GM19324 (cell line): ENCODE measurements at regions not wholly inside any gene's neighbourhood (a gene's known extent, or its start where the extent isn't known, plus 50 kb on each side); places are given as distances from the start of the nearest gene placed in this dataset.

Experiments
- ATAC-seq: cut with Tn5 transposase; IDR thresholded peaks from one replicate; pipeline ENCODE4 v1.9.1; 2021; ENCODE audit warnings: mild to moderate bottlenecking, moderate library complexity; ENCODE audit not compliant: unreplicated experiment, low FRiP score

DNA sequence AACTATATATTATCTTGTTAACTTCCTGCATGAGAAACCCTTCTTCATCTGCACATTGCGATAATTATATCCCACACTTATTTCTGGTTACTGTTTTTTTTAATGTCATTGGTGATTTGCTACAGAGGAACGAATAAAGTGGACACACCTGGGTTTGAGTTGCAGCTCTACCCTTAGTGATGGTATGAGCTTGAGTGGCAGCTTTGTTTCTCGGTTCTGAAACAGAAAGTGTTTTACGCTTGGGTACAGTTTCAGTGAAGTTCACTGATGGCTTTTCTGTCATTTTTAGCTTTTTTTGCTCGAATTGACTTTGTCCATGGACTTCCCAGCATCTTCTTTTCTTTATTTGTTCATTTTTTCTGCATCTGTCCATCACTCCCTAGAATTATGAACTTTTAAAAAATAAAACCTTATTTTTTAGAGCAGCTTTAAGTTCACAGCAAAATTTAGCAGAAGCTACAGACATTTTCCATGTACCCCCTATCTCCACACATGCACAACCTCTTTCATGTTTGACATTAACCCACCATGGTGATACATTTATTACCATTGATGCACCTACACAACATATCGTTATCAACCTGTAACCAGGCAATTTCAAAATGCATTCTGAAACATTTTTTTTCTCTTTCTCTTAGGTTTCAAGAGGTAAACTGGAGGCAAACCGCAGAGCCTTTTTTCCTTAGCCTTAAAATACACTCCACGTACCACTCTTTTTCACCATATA is 1041.6 kb upstream of the PRKX start:
- ATAC-seq, result no peak

DNA sequence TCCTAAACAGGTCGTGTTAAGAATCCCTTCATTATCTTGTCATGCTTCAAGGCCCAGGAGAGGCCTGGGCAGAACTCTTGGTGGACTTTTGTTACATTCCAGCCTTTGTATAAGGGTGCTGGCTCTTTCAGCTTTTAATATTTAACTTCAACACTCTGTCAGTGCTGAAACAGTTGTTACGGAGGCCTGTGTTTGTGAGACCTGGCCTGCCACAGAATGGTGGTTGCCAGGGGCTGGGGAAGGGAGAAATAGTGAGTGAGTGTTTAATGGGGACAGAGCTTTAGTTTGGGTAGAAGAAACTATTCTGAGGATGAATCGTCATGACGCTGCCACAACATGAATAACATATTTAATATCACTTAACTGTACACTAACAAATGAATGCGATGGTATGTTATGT is 1027.6 kb upstream of the PRKX start:
- no peak for ATAC-seq

DNA sequence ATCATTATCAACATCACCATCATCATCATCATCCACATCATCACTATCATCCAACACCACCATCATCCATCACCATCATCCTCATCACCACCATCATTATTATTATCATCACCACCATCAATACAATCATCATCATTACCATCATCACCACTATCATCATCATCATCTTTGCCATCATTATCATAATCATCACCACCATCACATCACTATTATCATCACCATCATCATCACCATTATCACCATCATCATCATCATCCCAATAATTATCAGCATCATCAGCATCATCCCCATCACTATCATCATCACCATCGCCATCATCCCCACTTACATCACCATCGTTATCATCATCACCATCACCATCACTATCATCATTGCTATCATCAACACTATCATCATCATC is 1021.9 kb upstream of the PRKX start:
- ATAC-seq, result no peak

DNA sequence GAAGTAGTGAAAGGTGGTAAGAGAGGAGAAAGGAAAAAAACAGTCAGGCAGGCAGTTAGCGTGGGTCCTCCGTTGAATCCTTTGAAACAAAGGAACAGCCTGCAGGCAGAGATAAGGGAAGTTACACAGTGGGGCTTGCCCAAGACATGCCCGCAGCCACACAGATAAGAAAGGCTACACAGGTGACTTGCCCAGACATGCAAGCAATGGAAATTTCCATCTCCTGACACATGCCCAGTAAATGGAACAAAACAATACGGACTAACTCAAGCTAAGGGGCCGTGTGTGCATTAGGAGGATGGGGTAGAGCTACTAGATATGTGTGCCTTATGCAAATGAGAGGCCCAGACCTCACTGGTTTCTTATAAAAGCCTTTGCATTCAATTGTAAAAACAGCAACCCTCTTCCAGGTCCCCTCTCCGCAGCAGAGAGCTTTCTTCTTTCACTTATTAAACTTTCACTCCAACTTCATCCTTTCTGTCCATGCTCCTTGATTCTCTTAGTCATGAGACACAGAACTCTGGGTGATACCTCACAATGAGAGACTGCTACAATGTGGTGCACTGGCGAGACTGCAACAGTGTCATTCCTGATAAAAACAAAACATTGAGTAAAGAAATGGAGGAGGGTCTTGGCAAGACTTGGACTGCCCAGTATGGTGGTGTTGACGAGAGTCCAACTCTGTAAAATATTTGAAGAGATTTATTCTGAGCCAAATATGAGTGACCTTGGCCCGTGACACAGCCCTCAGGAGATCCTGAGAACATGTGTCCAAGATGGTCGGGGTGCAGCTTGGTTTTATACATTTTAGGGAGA is 997.4 kb upstream of the PRKX start:
- no peak for ATAC-seq

DNA sequence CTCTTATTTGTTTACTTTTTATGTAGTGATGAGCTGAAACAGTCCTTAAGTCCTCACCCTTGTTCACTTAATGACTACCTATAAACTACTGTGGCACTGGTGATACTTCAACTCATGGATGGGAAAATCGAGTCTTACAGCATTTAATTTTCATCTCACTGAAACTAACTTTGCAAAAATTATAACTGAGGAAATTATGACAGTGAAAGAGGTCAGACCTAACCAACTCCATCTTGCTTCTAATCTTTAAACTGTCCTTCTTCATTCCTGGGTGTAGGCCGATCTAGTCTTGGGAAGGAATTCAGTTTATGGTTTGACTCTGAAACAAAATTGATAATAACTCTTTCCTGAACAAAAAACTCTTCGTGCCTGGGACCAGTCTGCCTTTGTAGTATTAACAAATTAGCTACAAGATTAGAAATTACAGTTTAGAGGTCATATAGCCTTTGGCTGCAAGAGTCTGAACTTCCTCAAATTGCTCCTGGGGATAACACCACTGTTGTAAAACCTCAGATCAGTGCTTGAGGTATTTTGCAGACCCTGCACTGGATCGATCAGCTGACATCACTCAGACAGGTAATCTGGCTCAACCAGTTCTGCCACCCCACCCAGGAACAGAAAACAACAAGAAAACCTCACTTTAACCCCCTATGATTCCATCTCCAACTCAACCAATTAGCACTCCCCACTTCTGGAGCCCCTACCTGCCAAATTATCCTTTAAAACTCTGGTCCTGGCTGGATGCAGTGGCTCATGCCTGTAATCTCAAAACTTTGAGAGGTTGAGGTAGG is 995.7 kb upstream of the PRKX start:
- ATAC-seq, result no peak

DNA sequence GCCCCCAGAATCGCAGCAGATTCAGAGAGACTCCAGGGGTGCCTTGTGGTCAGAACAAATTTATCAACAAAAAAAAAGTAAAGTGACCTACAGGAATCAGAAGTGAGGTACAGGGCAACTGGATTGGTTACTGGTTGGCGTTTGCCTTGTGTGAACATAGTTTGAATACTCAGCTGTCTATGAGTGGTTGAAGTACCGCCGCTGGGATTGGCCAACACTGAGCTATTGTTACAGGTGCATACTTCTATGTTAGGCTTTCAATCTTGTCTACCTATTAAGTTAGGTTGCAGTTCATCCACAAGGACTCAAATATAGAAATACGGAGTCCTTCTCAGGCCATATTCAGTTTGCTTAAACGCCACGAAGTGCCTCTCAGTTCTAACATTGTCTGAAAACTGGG is 993.5 kb upstream of the PRKX start:
- ATAC-seq, result no peak

DNA sequence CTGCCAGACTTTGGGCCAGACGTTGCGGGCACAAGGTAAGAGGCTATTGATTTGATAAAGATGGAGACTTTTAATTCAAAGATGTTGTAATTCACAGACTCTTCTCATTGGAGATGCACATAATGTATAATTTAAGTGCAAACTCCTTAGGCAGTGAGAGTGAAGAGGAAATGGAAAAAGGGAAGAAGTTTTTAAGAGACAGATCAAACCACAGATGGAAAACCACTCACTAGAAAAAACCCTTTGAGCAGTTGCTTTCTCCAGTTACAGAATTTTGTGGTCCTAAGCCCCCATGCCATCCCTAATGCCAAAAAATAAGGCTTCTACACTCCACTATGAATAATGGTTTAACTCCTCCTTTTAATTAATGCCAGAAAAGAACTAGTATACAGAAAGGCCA is 977.1 kb upstream of the PRKX start:
- ATAC-seq, result no peak

DNA sequence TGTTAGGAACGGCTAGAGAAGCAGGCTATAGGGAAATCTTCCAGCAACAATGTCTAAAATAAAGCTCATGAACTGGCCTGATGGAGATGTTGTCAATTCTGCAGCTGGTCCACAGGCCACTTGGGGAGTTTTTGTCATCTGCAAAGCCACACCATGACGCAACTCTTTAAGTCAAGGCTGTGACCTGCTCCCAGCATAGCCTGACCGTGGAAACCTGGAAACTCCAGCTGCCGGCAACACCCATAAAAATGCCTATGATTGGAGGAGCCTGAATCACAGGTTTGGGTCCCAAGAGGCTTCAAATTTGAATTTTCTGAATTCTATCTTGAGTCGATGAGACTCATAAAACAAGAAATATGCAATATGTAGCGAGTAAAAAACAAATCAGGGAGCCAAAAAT is 969.2 kb upstream of the PRKX start:
- ATAC-seq, result no peak

DNA sequence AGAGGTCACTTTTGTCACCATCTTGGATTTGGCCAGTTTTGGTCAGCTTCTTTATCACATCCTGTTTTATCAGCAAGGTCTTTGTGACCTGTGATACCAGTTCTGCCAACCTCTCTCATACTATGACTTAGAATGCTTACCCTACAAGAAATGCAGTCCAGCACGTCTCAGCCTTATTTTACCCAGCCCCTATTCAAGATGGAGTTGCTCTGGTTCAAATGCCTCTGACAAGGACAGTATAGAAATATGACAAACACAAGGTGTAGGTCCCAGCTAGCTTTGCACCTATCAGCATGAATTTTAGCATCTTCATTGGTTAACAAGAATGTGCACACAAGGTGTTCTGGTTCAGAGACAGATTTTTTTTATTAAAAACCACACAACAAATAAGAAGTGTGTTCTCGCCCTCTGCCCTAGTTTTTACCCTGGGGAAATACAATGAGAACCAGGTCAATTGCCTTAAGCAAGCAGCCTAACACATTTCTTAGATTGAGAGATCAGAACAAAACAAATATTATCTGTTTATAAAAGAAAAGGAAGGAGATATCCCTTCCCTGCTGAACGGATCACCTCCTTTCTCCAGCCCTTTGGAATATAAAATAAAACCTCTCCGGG is 962.3 kb upstream of the PRKX start:
- no peak for ATAC-seq

DNA sequence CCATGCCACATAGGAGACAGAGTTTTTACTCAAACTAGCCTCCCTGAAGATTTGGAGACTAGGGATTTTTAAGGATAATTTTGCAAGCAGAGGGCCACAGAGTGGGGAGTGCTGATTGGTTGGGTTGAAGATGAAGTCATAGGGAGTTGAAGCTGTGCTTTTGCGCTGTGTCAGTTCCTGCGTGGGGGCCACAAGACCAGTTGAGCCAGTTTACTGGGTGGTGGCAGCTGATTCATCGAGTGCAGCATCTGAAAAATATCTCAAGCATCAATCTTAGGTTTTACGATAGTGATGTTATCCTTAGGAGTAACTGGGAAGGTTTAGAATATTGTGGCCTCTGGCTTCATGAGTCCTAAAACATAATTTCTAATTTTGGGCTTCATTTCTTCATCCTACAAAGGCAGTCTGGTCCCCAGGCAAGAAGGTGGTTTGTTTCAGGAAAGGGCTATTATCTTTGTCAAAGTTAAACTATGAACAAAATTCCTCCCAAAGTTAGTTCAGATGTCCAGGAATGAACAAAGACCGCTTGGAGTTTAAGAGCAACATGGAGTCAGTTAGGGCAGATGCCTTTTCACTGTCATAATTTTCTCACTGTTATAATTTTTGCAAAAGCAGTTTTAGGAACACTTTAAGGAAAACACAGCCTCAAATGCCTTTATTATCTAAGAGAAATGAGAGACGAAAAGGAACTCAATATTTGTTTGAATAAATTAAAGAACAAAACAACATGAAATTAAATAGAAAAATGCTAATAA is 960.8 kb upstream of the PRKX start:
- no peak for ATAC-seq

DNA sequence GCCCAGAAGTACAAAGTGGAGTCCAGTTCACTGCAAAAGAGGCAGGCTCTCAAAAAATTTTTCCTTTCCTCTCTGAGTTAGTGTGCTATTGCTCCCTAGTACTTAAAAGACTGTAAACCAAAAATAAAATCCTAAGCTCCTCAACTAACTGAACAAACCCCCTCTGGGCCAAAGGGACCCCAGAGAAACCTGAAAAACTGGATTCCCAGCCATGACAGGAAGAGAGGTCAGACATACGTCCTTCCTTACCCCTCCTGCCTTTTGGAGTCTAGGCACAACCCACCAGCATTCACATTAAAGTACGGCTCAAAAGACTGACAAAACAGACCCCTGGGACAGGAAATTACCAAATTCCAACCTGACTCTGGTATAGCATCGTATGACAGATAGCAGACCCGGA is 957.9 kb upstream of the PRKX start:
- ATAC-seq, result no peak

DNA sequence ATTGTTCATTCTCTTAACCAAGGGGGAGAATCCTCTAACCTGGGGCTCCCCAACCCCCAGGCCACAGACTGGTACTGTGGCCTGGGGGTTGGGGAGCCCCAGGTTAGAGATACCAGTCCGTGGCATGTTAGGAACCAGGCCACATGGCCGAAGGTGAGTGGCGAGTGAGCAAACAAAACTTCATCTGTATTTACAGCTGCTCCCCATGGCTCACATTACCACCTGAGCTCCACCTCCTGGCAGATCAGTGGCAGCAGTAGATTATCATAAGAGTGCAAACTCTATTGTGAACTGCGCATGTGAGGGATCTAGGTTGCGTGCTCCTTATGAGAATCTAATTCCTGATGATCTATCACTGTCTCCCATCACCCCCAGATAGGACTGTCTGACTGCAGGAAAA is 957.2 kb upstream of the PRKX start:
- ATAC-seq, result no peak

DNA sequence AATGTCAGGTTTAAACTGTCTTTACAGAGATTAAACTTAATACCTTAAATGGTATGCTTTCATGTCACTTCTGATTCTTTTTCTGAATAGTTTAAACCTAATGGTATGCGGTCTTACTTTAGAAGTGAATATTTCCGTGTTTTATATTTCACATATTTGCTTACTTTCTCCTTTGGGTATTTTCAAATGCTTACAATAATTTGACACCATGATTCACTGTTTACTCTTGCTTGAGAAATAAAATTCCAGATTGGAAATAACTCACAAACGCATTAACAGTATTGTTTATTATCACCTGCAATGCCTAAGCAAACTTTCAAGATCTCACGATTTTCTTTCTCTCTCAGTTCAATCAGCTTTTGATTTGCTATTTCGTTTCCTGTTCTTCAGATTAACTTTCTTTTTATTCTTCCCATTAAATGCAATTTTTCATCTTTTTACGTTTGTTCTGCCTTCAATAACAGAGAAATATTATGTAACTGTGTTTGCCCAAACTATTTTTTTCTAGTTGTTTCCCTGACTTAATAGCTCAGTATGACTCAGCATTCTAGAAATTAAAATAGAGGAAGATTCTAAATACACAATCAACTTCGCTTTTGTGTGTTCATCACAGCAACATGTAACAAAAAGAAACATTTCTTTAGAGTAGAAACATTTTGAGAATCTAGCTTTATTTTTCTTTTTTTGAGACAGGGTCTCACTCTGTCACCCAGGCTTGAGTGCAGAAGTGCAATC is 955.5 kb upstream of the PRKX start:
- ATAC-seq, result no peak

DNA sequence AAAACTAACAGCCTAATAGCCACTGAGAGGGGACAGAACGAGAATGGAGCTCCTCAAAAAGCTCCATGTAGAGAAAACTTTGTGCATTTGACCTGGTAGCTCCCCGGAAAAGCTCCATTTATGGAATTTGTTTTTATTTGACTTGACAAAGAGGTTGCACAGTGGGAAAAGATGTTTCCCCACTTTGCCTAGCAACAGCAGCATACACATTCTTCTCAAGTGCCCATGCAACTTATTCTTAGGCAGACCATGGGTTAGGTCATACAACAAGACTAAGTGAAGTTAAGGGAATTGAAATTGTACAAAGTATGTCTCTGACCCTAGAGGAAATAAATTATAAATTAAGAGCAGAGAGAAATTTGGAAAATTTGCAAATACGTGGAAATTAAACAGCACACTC is 949.6 kb upstream of the PRKX start:
- no peak for ATAC-seq

DNA sequence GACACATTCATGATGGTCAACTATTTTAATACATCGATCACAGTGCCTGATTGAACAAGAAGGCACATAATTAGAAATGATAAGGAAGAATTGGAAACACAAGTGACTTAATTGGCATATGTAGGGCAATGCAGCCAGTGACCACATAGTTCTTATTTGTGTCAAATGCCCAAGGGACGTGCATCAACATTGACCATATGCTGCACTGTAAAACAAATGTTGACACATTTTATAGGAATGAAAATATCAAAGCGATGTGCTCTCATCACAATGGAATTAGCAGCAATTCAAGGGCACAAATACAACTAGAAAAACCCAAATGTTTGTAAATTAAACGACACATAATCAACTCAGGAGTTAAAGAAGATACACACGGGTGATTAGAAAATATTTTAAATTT is 948.3 kb upstream of the PRKX start:
- ATAC-seq, result no peak

DNA sequence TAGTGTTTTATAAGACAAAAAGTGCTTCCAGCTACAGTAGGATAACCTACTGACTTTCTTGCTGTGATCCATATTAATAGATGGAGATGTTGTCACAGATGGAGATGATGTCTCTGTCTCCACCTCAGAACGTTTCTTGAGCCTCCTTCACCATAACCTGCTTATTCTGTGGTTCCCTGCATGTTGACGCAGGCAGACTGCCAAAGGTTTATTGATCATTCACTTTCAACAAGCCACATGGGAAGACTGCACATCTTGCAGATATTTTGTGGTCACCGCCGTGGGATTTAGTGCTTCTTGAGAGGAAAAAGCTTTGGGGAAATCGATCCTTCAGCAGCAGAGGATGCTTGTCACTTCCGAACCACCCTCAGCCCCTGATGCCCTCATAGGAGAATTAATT is 943.0 kb upstream of the PRKX start:
- ATAC-seq, result no peak

DNA sequence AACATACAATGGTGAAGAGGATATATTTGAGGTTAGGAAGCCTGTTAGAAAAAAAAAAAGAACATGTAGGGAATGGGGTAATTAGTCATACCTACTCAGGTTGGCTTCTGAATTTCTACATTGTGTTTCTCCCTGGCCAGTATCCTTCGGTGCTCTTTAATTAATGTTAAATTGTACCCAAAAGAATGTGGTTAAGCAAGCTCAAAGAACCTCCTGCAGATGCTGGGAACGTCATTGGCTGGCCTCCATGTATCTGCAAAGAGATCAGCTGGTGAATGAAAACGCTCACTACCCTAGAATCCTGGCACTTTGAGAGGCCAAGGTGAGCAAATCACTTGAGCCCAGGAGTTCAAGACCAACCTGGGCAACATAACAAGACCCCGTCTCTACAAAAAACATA is 942.3 kb upstream of the PRKX start:
- ATAC-seq, result no peak

DNA sequence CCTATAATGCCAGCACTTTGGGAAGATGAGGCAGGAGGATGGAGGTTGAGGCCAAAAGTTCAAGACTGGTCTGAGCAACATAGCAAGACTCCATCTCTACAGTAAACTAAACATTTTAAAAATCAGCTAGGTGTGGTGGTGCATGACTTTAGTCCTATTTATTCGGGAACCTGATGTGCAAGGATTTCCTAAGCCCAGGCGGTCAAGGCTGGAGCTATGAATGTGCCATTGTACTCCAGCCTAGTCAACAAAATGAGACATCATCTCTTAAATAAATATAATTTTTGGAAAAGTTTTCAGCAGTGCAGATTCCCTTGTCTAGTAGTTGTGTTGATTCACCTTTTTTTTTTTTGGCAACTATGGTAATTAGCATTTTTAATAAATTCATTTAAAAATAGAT is 928.7 kb upstream of the PRKX start:
- ATAC-seq, result no peak

DNA sequence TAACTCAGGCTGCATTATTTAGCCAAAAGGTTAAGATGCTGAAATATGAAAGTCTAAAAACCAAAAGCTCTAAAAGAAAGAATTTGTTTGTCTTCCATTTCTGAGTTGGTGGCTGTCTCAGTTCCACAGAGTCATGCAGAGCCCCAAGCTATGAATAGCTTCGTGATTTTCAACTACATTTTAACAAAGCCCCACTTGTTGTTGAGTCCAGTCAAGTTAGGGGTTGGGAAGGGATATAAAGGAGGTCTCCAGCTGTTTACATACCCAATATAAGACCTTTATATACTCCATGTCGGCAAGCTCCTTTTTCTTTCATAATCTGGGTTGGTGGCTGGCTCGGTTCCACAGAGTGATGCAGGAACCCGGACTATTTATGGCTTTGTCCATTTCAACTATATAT is 924.6 kb upstream of the PRKX start:
- ATAC-seq, result no peak

DNA sequence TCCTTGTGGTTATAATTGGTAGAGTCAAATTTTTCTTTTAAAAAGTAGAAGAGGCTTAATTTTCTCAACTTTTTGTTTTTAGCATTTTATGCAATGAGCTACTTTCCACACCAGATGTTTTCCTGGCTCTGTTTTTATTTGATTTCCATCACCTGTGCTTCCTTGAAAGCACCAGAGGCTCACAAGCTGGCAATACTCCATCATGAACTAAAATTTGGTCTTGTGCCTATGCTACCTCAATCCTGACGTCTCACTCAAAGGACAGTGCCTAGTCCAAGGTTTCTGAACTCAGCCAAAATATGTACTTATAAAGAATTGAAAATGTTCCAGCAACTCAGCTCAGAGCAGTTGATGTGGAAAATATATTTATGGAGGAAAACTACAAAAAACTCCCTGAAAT is 914.0 kb upstream of the PRKX start:
- no peak for ATAC-seq
